Activated CD4-positive, alpha-beta T cell treated with anti-CD3 and anti-CD28 coated beads, Interleukin-10, Interleukin-2, amounts not matched to agents 100 ng/mL and 50 ng/mL, durations not matched to agents 16 hours and 8 hours (primary cell): ENCODE measurements at regions not wholly inside any gene's neighbourhood (a gene's known extent, or its start where the extent isn't known, plus 50 kb on each side); places are given as distances from the start of the nearest gene placed in this dataset.

Experiments
- DNase-seq: peaks from one replicate; pipeline ENCODE4 v3.0.0-alpha.2; 2020

DNA sequence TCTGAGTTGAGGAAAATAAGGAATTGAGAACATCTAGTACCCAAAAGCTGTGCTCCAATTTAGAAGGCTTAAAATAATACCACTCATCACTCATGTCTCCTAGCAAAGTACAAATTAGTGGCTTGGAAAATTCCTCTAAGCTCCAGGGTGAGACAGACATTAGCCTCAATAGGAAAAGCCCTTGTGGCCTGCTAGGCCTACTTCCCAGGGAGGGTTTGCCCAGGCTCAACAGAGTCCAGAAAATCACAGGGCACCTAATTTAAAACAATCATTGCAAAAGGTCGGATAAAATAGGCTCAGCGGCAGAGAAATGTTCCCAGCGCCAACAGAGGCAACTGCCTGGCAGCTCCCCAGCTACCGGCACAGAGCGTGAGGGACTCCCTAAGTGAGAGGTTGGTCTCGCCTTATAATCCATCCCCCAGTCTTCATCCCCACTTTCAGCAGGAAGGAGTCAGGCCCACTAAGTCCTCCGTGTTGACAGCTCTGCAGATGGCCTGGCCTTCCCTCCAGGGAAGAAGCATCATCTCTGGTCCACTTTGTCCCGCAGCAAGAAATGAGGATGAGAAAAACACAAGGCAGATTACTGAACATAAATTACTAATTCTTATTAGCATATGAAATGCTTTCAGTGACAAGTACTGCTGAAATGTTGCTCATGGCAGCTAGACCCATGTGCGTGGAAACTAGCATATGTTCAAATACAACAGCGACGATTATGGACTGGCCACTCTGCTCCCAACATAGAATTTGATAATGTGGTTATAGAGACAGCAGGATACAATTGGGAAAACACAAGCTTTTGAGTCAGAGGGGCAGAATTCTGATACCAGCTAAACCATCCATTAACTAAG, 1177.7 kb upstream of the AUTS2 start:
- no peak for DNase-seq

DNA sequence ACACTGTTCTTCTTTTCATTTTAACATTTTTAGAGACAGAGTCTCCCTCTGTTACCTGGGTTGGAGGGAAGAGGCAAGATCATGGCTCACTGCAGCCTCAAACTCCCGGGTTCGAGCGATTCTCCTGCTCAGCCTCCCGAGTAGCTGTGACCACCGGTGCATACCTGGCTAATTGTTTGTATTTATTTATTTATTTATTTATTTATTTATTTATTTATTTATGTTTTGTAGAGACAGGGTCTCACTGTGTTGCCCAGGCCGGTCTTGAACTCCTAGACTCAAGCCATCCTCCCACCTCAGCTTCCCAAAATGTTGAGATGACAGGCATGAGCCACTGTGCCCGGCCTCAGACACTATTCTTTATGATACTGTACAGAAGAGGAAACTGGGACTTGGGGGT, 1176.6 kb upstream of the AUTS2 start:
- no peak for DNase-seq

GRCh38 chr7:68422281-68422680, 1176.0 kb upstream of the AUTS2 start:
- DNase-seq = no peak

GRCh38 chr7:68423356-68423755, 1174.9 kb upstream of the AUTS2 start:
- no peak for DNase-seq

- DNase-seq = no peak
These were observed 1173.5 kb upstream of the AUTS2 start for GRCh38 chr7:68424658-68425297.

- DNase-seq = no peak
These were observed 1172.9 kb upstream of the AUTS2 start for GRCh38 chr7:68425377-68425776.

DNA sequence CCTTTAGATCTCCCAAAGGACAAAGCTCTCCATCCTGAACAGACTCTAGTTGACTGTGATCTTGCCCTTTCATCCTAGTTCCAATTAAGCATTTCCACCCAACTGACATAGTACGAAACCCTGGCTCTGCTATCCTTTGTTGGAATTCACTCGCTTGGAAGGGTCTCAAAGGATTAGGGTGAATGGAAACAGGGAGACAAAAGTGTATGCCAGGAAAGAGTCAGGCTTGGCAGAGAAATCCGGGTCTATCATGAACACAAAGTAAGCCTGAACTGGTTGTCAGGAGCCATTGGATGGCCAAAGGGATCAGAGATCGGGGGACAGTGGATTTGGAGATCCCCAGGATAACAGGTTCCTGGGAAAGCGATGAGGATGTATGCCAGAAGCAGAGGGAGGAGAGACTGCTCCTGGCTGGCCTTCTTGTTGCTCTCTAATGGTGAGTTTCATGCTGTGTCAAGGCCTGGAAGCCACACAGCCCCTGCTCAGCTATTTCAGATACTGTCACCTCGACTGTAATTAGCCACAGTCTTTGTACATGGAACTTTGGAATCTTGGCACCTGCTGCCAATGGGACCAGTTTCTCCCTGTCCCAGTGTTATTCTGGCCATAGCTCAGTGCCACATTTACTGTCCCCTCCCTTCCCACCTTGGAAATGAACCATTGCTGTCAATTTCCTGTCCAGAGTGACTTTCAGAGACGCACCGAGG, 1168.7 kb upstream of the AUTS2 start:
- DNase-seq = no peak

GRCh38 chr7:68432585-68432984, 1165.7 kb upstream of the AUTS2 start:
- DNase-seq = no peak

DNA sequence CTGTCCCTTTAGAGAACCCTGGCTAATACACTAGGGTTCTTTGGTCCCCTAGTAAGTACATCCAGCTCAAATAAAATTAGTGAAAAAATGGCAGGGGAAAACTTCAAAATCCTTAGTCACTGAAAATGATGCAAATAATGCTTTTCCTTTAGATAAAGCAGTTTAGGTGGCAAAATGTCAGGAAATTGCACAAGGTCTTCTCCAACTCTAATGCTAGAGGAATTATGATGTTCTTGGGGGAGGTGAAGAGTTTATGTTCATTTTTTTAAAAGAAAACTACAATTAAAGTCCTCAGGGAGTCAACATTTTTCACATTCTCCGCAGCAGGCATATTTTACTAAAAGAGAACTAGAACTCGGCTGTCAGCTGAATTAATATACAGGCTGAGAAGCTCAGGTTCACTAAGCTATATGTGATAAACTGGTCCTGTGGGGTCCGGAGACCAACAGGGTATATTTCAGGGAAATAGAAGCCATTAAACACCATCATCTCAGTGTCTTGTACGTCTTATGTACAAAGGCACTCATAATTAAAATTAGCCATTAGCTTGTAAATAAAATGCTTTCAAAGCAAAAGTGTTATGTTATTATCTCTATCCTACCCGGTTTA, 1164.7 kb upstream of the AUTS2 start:
- no peak for DNase-seq

DNA sequence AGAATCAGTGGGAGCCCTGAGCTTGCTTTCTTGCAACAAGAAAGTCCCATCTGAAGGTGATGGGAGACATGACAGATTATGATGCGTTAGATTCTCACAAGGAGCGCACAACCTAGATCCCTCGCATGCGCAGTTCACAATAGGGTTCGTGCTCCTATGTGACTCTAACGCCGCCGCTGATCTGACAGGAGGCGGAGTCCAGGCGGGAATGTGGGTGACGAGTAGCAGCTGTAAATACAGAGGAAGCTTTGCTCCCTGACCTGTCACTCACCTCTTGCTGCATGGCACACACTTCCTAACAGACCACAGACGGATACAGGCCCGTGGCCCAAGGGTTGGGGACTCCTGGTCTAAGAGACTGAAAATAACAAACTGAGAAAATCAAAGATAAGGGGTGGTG, 1163.4 kb upstream of the AUTS2 start:
- DNase-seq = no peak

GRCh38 chr7:68438016-68438415, 1160.3 kb upstream of the AUTS2 start:
- no peak for DNase-seq

DNA sequence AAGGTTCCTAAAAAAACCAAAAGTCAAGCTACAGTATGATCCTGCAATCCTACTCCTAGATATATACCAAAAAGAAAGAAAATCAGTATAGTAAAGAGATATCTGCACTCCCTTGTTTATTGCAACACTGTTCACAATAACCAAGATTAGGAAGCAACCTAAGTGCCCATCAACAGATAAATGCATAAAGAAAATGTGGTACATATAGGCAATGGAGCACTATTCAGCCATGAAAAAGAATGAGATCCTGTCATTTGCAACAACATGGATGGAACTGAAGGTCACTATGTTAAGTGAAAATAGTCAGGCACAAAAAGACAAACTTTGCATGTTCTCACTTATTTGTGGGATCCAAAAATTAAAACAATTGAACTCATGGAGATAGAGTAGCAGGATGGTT, 1159.5 kb upstream of the AUTS2 start:
- no peak for DNase-seq

DNA sequence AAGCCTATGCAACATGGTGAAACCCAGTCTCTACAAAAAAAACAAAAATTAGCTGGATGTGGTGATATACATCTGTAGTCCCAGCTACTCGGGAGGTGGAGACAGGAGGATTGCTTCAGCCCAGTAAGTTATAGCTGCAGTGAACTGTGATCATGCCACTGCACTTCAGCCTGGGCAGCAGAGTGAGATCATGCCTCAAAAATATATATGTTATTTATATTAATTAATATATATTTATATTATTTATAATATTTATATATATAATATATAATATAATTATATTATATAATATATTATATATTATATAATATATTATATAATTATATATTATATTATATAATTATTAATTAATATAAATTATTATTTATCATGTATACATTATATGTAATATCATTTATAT, 1158.4 kb upstream of the AUTS2 start:
- DNase-seq = no peak

DNA sequence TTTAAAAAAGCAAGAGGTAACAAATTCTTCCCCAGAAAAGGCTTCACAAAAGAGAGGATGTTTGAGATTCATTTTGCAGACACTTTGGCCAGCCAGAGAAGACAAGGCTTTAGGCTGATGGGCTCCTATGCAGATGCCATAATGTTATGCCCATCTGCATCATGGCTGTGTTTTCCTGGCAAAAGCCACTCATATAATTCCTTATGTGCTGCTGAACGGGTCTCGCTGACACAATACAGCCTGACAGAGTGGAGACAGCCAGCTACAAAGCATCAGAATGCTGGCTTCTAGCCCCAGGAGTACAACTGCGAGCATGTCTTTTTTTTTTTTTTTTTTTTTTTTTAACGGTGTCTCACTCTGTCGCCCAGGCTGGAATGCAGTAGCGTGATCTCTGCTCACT, 1157.4 kb upstream of the AUTS2 start:
- DNase-seq = no peak

- DNase-seq = no peak
These were observed 1156.6 kb upstream of the AUTS2 start for GRCh38 chr7:68441645-68442044.

DNA sequence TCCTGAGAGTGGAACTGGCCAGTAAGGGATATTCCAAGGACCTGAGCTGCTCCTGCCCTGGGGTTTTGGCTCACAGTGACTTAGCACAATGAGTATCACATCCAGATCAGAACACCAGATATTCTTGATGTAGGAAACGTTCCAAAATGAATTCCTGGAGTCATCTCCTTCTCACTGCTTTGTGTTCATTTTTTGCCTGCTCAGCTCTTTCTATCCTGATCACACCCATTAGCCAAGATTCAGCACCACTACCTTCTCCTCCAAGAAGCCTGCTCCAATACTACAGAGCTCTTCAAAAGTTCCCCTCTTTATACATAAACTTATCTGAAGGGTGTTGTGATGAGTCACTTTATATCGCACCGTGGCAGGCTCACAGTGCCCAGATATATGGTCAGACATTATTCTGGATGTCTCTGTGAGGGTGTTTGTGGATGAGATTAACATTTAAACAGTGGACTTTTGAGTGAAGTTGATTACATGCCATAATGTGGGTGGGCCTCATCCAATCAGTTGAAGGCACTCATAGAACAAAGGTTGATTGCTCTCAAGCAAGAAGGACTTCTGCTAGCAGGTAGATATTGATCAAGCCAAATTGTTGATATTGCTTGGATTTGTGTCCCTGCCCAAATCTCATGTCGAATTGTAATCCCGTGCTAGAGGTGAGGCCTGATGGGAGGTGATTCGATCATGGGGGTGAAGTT, 1155.2 kb upstream of the AUTS2 start:
- no peak for DNase-seq

DNA sequence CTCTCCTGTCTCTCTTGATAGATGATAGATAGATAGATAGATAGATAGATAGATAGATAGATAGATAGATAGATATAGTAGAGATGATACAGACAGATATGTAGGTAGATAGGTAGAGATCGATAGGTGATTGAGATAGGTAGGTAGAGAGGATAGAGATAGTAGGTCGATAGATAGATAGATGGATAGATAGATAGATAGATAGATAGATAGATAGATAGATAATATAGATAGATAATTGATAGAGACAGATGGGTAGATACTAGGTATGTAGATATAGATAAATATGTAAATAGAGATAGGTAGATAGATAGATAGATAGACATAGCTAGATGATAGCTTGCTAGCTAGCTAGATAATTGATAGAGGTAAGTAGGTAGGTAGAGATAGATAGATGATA, 1154.2 kb upstream of the AUTS2 start:
- no peak for DNase-seq

GRCh38 chr7:68444956-68445355, 1153.3 kb upstream of the AUTS2 start:
- no peak for DNase-seq

DNA sequence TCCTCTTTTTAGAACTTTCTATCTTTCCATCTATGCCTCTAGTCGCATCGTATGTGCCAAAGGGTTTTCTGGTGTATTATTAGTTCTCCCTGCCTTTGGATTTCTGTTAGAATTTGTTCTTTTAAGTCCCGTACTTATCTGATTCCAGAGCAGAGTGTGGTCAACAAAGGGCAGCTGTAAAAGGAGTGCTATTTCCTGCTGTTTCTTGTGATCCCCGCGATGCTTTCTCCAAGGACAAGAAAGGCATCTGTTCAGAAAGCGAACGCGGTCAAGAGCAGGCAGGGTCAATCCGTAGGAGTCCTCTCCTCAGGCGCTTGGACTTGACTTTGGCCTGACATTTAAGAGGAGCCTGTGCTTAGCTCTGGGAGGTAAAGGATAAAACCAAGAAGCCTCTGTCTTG, 1152.1 kb upstream of the AUTS2 start:
- no peak for DNase-seq

- DNase-seq = no peak
These were observed 1149.2 kb upstream of the AUTS2 start for GRCh38 chr7:68449099-68449498.

- no peak for DNase-seq
These were observed 1148.5 kb upstream of the AUTS2 start for GRCh38 chr7:68449816-68450215.

DNA sequence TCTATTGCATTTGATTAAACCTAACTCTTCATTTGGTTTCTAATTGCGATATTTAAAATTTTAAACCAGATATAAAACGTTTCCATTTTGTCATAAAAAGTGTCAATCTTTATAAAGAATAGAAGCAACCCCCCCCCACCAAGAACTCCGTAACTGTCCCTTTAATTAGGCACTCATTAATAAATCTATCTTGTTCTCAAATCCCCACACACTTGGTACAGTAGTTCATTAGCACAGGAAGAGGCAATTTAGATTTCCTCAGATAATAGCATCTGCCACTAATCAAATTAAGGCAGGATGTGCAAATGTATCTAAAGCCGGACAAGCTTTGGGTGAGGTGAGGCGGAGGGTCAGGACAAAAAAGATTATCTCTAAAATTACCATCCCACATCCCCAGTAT, 1143.3 kb upstream of the AUTS2 start:
- DNase-seq = no peak

- DNase-seq = no peak
These were observed 1141.8 kb upstream of the AUTS2 start for GRCh38 chr7:68456469-68456868.
